PC-9 (cell line): ENCODE measurements at regions not wholly inside any gene's neighbourhood (a gene's known extent, or its start where the extent isn't known, plus 50 kb on each side); places are given as distances from the start of the nearest gene placed in this dataset.
A peak's percentile ranks its signal among the peaks of the same experiment; 100 is the strongest.

ENCODE experiments used
- BruUV-seq: library from RNA; stranded (reverse); fragments of 400-500 nt; replicated peaks from 2 replicates; lab custom pipeline; 2021; lab: Mats Ljungman, UMichigan
- CTCF ChIA-PET: fragments of 300-600 bp; sonication (Branson Sonifier 250); formaldehyde crosslinking; loops from one replicate; lab custom pipeline; 2022; ENCODE audit warnings: antibody characterized with exemption; lab: Charles Lee
- POLR2A ChIA-PET: fragments of 300-600 bp; sonication (Branson Sonifier 250); formaldehyde crosslinking; loops from one replicate; lab custom pipeline; 2022; ENCODE audit warnings: antibody characterized with exemption; ENCODE audit not compliant: unreplicated experiment; lab: Charles Lee
- DNase-seq, 2 experiments: peaks; one replicate each; pipeline versions ENCODE4 v3.0.0 to v3.0.0-alpha.2; 2015 to 2022; ENCODE audit warnings: mixed read lengths in 1 of 2
- H2AFZ ChIP-seq: fragments of 200-600 bp; sonication (generic); 2 replicates; pipeline ENCODE4 v1.8.1; 2017; ENCODE audit warnings: antibody characterized with exemption
- H3F3A ChIP-seq: fragments of 200-600 bp; sonication (generic); 2 replicates; pipeline ENCODE4 v1.8.1; 2017; ENCODE audit warnings: antibody characterized with exemption, mild to moderate bottlenecking, low read depth; ENCODE audit not compliant: insufficient read depth
- H3K27ac ChIP-seq: fragments of 200-600 bp; sonication (generic); 2 replicates; pipeline ENCODE4 v1.6.1; 2016; ENCODE audit warnings: mixed run types
- H3K27me3 ChIP-seq: fragments of 200-600 bp; sonication (generic); 2 replicates; pipeline ENCODE4 v1.6.1; 2016; ENCODE audit warnings: low read depth, mixed run types; ENCODE audit not compliant: insufficient read depth
- H3K36me3 ChIP-seq: fragments of 200-600 bp; sonication (generic); 2 replicates; pipeline ENCODE4 v1.6.1; 2016; ENCODE audit warnings: low read depth, mixed run types
- H3K4me1 ChIP-seq: fragments of 200-600 bp; sonication (generic); replicated peaks from 2 replicates; pipeline ENCODE4 v1.6.1; 2016; ENCODE audit warnings: mixed run types; ENCODE audit not compliant: insufficient read depth
- H3K4me2 ChIP-seq: fragments of 200-600 bp; sonication (generic); 2 replicates; pipeline ENCODE4 v1.6.1; 2017; ENCODE audit warnings: mixed run types
- H3K4me3 ChIP-seq: fragments of 200-600 bp; sonication (generic); 2 replicates; pipeline ENCODE4 v1.6.1; 2016; ENCODE audit warnings: mixed run types
- H3K79me2 ChIP-seq: fragments of 200-600 bp; sonication (generic); 2 replicates; pipeline ENCODE4 v1.6.1; 2017; ENCODE audit warnings: low read depth, mixed run types
- H3K9me2 ChIP-seq: fragments of 200-600 bp; sonication (generic); 2 replicates; pipeline ENCODE4 v1.8.1; 2017; ENCODE audit warnings: mild to moderate bottlenecking; ENCODE audit not compliant: insufficient read depth
- H3K9me3 ChIP-seq: fragments of 200-600 bp; sonication (generic); 2 replicates; pipeline ENCODE4 v1.8.1; 2016; ENCODE audit warnings: low read depth; ENCODE audit not compliant: insufficient read depth
- H4K20me1 ChIP-seq: fragments of 200-600 bp; sonication (generic); 2 replicates; pipeline ENCODE4 v1.8.1; 2017; ENCODE audit not compliant: insufficient read depth
- EZH2 ChIP-seq: fragments of 200-600 bp; sonication (generic); IDR thresholded peaks from 2 replicates; pipeline ENCODE4 v1.8.0; 2017; ENCODE audit warnings: antibody characterized with exemption, low read depth
- intact Hi-C: fragments of 100-400 bp; cut with micrococcal nuclease; formaldehyde crosslinking; loops from one replicate; pipeline ENCODE4 v1.10.0; 2022; ENCODE audit not compliant: unreplicated experiment
- TF ChIP-seq, protein P1 (sequence below): fragments of 200-600 bp; sonication (generic); conservative IDR thresholded peaks from 2 replicates; pipeline ENCODE4 v1.6.1; 2017; ENCODE audit warnings: mixed run types, antibody characterized with exemption, mild to moderate bottlenecking, moderate library complexity

DNA sequence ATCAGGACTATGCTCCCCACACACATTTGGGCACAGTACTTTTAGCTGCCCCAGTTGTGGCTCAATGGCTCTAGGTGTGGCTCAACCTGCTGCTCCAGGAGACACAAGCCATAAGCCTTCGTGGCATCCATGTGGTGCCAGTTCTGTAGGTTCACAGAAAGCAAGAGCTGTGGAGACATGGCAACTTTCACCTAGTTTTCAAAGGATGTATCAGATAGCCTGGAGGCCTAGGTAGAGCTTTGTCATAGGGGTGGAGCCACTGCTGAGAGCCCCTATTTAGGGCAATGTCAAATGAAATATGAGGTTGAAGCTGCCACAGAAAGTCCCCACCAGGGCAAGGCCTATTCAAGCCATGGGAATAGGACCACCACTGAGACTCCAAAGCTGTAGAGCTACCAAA lies 210.5 kb downstream of the LMO4 start:
- ChIA-PET POLR2A (no interaction called here), CTCF (no interaction called here)
- intact Hi-C loops: no loop called here
- Histone ChIP-seq H3K27me3 (no peaks in the 10 kb centered on the region), H4K20me1 (no peaks in the 10 kb centered on the region), H2AFZ (no peak overlapping the region), H3F3A (0 out of 2 replicates have a peak, but pooled peaks cover 3% of the 10 kb centered on the region), H3K79me2 (no peaks in the 10 kb centered on the region), H3K9me2 (no peaks in the 10 kb centered on the region), H3K9me3 (peaks cover 7% of the 10 kb centered on the region; the same call in 1 of the 2 replicates), H3K4me2 (peak overlapping the region; percentile 10), H3K36me3 (no peaks in the 10 kb centered on the region), H3K4me3 (no peak overlapping the region), H3K4me1 (peaks cover 15% of the 10 kb centered on the region), H3K27ac (no peak overlapping the region)
- peak; percentile 7 to 37 for DNase-seq
- no peak for TF ChIP-seq EZH2
- TF ChIP-seq, protein P1, sequence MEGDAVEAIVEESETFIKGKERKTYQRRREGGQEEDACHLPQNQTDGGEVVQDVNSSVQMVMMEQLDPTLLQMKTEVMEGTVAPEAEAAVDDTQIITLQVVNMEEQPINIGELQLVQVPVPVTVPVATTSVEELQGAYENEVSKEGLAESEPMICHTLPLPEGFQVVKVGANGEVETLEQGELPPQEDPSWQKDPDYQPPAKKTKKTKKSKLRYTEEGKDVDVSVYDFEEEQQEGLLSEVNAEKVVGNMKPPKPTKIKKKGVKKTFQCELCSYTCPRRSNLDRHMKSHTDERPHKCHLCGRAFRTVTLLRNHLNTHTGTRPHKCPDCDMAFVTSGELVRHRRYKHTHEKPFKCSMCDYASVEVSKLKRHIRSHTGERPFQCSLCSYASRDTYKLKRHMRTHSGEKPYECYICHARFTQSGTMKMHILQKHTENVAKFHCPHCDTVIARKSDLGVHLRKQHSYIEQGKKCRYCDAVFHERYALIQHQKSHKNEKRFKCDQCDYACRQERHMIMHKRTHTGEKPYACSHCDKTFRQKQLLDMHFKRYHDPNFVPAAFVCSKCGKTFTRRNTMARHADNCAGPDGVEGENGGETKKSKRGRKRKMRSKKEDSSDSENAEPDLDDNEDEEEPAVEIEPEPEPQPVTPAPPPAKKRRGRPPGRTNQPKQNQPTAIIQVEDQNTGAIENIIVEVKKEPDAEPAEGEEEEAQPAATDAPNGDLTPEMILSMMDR: no peak
- no TSS peak for BruUV-seq

DNA sequence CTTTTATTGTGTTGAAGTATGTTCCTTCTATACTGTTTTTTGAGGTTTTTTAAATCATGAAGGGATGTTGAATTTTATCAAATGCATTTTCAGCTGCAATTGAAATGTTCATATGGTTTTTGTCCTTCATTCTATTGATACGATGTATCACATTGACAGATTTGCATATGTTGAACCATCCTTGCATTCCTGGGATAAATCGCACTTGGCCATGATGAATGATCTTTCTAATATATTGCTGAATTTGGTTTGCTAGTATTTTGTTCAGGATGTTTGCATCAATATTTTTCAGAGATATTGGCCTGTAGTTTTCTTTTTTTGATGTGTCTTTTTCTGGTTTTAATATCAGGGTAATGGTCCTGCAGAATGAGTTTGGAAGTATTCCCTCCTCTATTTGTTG lies 214.0 kb downstream of the LMO4 start:
- ChIA-PET POLR2A (no interaction called here), CTCF (no interaction called here)
- TF ChIP-seq EZH2: no peak
- TF ChIP-seq, protein P1: no peak
- Histone ChIP-seq H3K4me3 (no peak overlapping the region), H3K79me2 (no peaks in the 10 kb centered on the region), H2AFZ (no peak overlapping the region), H3K9me3 (peaks cover 7% of the 10 kb centered on the region; the same call in 1 of the 2 replicates), H3K4me2 (no peak overlapping the region), H4K20me1 (no peaks in the 10 kb centered on the region), H3K9me2 (no peaks in the 10 kb centered on the region), H3K27me3 (no peaks in the 10 kb centered on the region), H3F3A (0 out of 2 replicates have a peak, but pooled peaks cover 3% of the 10 kb centered on the region), H3K27ac (no peak overlapping the region), H3K36me3 (no peaks in the 10 kb centered on the region), H3K4me1 (peaks cover 15% of the 10 kb centered on the region)
- intact Hi-C loops: no loop called here
- no TSS peak for BruUV-seq
- no peak for DNase-seq

DNA sequence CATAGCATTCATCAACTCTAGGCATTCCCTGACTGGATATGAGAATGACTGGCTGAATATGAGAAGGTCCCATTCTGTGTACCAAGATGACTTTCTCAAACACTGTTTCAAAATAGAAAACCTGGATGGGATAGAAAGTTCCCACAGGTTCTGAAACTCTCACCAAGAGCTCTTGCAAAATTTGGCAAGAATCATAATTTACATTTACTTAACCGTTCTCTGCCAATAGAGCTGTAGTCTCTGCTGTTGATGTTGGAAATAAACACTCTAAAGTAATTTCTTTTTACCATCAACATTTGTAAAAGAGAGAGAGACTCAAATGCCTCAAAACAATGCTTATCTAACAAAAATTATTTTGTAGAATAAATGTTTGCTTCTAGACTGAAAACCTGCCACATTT lies 221.1 kb downstream of the LMO4 start:
- Histone ChIP-seq H3K27me3 (no peaks in the 10 kb centered on the region), H3K9me3 (no peaks in the 10 kb centered on the region), H3K9me2 (no peaks in the 10 kb centered on the region), H2AFZ (no peak overlapping the region), H3K79me2 (no peaks in the 10 kb centered on the region), H3K36me3 (no peaks in the 10 kb centered on the region), H4K20me1 (no peaks in the 10 kb centered on the region), H3F3A (no peaks in the 10 kb centered on the region), H3K27ac (no peak overlapping the region), H3K4me3 (no peak overlapping the region), H3K4me1 (no peaks in the 10 kb centered on the region), H3K4me2 (no peak overlapping the region)
- no peak for DNase-seq
- TF ChIP-seq, protein P1: no peak
- TF ChIP-seq EZH2: no peak
- BruUV-seq: no TSS peak
- CTCF ChIA-PET: no interaction called here
- intact Hi-C loops: no loop called here
- POLR2A ChIA-PET: no interaction called here
